ENCODE measurements at regions not wholly inside any gene's neighbourhood (a gene's known extent, or its start where the extent isn't known, plus 50 kb on each side); places are given as distances from the start of the nearest gene placed in this dataset.

GRCh38 chr18:78635093-78635800, 344.4 kb upstream of the SALL3 start:
- TF ChIP-seq CTCF (IDR thresholded peaks at IDR 0.05), result no peak
- TF ChIP-seq POLR2A (IDR thresholded peaks at IDR 0.05), result no peak
- TF ChIP-seq POLR2AphosphoS5 (IDR thresholded peaks at IDR 0.05), result no peak
